H9 (cell line): ENCODE measurements at regions not wholly inside any gene's neighbourhood (a gene's known extent, or its start where the extent isn't known, plus 50 kb on each side); places are given as distances from the start of the nearest gene placed in this dataset.

Experiments used
- DNase-seq: peaks from one replicate; pipeline ENCODE4 v3.0.0-alpha.2; 2017
- H2AFZ ChIP-seq: one replicate; pipeline ENCODE4 v1.6.1; 2013; ENCODE audit warnings: mild to moderate bottlenecking, low read length, control low read depth, moderate library complexity
- H2AK5ac ChIP-seq: 2 replicates; pipeline ENCODE4 v1.6.1; 2013; ENCODE audit warnings: low read length, control low read depth, mixed read lengths; ENCODE audit not compliant: insufficient read length
- H2BK120ac ChIP-seq: one replicate; pipeline ENCODE4 v1.6.1; 2013; ENCODE audit warnings: low read depth, mild to moderate bottlenecking, low read length, control low read depth, inconsistent platforms; ENCODE audit not compliant: poor library complexity, severe bottlenecking
- H2BK12ac ChIP-seq: 2 replicates; pipeline ENCODE4 v1.6.1; 2013; ENCODE audit warnings: low read length, control low read depth, mixed read lengths, low read depth; ENCODE audit not compliant: insufficient read length
- H2BK15ac ChIP-seq: 2 replicates; pipeline ENCODE4 v1.6.1; 2013; ENCODE audit warnings: low read depth, low read length, control low read depth
- H2BK20ac ChIP-seq: one replicate; pipeline ENCODE4 v1.6.1; 2013; ENCODE audit warnings: low read depth, mild to moderate bottlenecking, low read length, control low read depth, inconsistent platforms; ENCODE audit not compliant: poor library complexity, severe bottlenecking
- H2BK5ac ChIP-seq: 2 replicates; pipeline ENCODE4 v1.6.1; 2013; ENCODE audit warnings: low read length, control low read depth, mixed read lengths; ENCODE audit not compliant: insufficient read length
- H3K14ac ChIP-seq: 2 replicates; pipeline ENCODE4 v1.6.1; 2013; ENCODE audit warnings: low read length, control low read depth; ENCODE audit not compliant: insufficient read depth
- H3K18ac ChIP-seq: 2 replicates; pipeline ENCODE4 v1.6.1; 2013; ENCODE audit warnings: low read depth, mild to moderate bottlenecking, mixed read lengths, low read length, control low read depth; ENCODE audit not compliant: insufficient read length
- H3K23ac ChIP-seq: 2 replicates; pipeline ENCODE4 v1.6.1; 2013; ENCODE audit warnings: low read length, control low read depth, mixed read lengths, low read depth; ENCODE audit not compliant: insufficient read length
- H3K23me2 ChIP-seq: 2 replicates; pipeline ENCODE4 v1.6.1; 2013; ENCODE audit warnings: low read depth, mild to moderate bottlenecking, mixed read lengths, low read length, control low read depth; ENCODE audit not compliant: insufficient read length, poor library complexity, severe bottlenecking
- H3K27ac ChIP-seq: 2 replicates; pipeline ENCODE4 v1.5.1; 2013; ENCODE audit warnings: low read length, control low read depth, mixed read lengths, low read depth; ENCODE audit not compliant: insufficient read length
- H3K27me3 ChIP-seq: 2 replicates; pipeline ENCODE4 v1.6.1; 2013; ENCODE audit warnings: low read length, control low read depth, inconsistent platforms; ENCODE audit not compliant: insufficient read depth
- H3K4ac ChIP-seq: 2 replicates; pipeline ENCODE4 v1.6.1; 2013; ENCODE audit warnings: low read depth, mild to moderate bottlenecking, control low read depth, inconsistent platforms, low read length, moderate library complexity
- H3K4me1 ChIP-seq: 2 replicates; pipeline ENCODE4 v1.6.1; 2013; ENCODE audit warnings: low read length, control low read depth, inconsistent platforms; ENCODE audit not compliant: insufficient read depth
- H3K4me2 ChIP-seq: 2 replicates; pipeline ENCODE4 v1.6.1; 2013; ENCODE audit warnings: low read length, control low read depth, mixed read lengths; ENCODE audit not compliant: insufficient read length, insufficient read depth
- H3K56ac ChIP-seq: 2 replicates; pipeline ENCODE4 v1.6.1; 2013; ENCODE audit warnings: low read depth, mild to moderate bottlenecking, mixed read lengths, low read length, control low read depth; ENCODE audit not compliant: insufficient read length
- H3K79me1 ChIP-seq: 2 replicates; pipeline ENCODE4 v1.6.1; 2013; ENCODE audit warnings: low read depth, mild to moderate bottlenecking, moderate library complexity, low read length, control low read depth, inconsistent platforms; ENCODE audit not compliant: insufficient read depth, poor library complexity, severe bottlenecking
- H3K79me2 ChIP-seq: 2 replicates; pipeline ENCODE4 v1.6.1; 2013; ENCODE audit warnings: low read length, control low read depth, inconsistent platforms; ENCODE audit not compliant: insufficient read depth
- H3K9ac ChIP-seq: 2 replicates; pipeline ENCODE4 v1.6.1; 2013; ENCODE audit warnings: low read length, control low read depth, mixed read lengths; ENCODE audit not compliant: insufficient read length; ENCODE audit errors: extremely low read depth
- H3K9me3 ChIP-seq: one replicate; pipeline ENCODE4 v1.6.1; 2013; ENCODE audit warnings: low read depth, low read length, inconsistent platforms; ENCODE audit not compliant: control insufficient read depth
- H3T11ph ChIP-seq: one replicate; pipeline ENCODE4 v1.6.1; 2013; ENCODE audit warnings: mild to moderate bottlenecking, low read length, control low read depth, inconsistent platforms
- H4K20me1 ChIP-seq: one replicate; pipeline ENCODE4 v1.6.1; 2013; ENCODE audit not compliant: control insufficient read depth, insufficient read length, insufficient read depth
- H4K5ac ChIP-seq: 2 replicates; pipeline ENCODE4 v1.6.1; 2013; ENCODE audit warnings: low read depth, mild to moderate bottlenecking, mixed read lengths, low read length, control low read depth; ENCODE audit not compliant: insufficient read length
- H4K8ac ChIP-seq: replicated peaks from 2 replicates; pipeline ENCODE4 v1.6.1; 2013; ENCODE audit warnings: low read length, control low read depth, mixed read lengths, low read depth; ENCODE audit not compliant: insufficient read length
- H4K91ac ChIP-seq: 2 replicates; pipeline ENCODE4 v1.6.1; 2013; ENCODE audit warnings: low read depth, mild to moderate bottlenecking, moderate library complexity, mixed read lengths, low read length, control low read depth; ENCODE audit not compliant: insufficient read length
- H3K27ac Mint-ChIP-seq, 3 experiments: 2 replicates in 2 of 3; 3 replicates in 1 of 3; pipeline ENCODE4 v1.8.0; 2020 to 2021; ENCODE audit warnings: mixed read lengths in 3 of 3, mild to moderate bottlenecking in 1 of 3, moderate library complexity in 1 of 3
- H3K27me3 Mint-ChIP-seq: 2 replicates; pipeline ENCODE4 v1.8.0; 2021; ENCODE audit warnings: low read depth, mild to moderate bottlenecking, moderate library complexity, mixed read lengths
- H3K36me3 Mint-ChIP-seq, 3 experiments: 2 replicates in 2 of 3; 3 replicates in 1 of 3; pipeline ENCODE4 v1.8.0; 2020 to 2021; ENCODE audit warnings: low read depth in 3 of 3, mixed read lengths in 3 of 3; ENCODE audit not compliant: insufficient read depth in 1 of 3
- H3K4me1 Mint-ChIP-seq, 2 experiments: 2 replicates each; pipeline ENCODE4 v1.8.0; 2020; ENCODE audit warnings: mixed read lengths in 2 of 2
- H3K4me3 Mint-ChIP-seq, 2 experiments: 2 replicates in 1 of 2; 3 replicates in 1 of 2; pipeline ENCODE4 v1.8.0; 2020 to 2021; ENCODE audit warnings: mild to moderate bottlenecking in 2 of 2, mixed read lengths in 2 of 2, moderate library complexity in 1 of 2
- H3K9me3 Mint-ChIP-seq, 2 experiments: 2 replicates in 1 of 2; 3 replicates in 1 of 2; pipeline ENCODE4 v1.8.0; 2020; ENCODE audit warnings: mild to moderate bottlenecking in 2 of 2, mixed read lengths in 2 of 2, moderate library complexity in 1 of 2
- WGBS: extraction: QIAGEN DNeasy Blood & Tissue Kit; methylation state at CpG from one replicate; pipeline ENCODE4 v1.1.7; 2013; ENCODE audit warnings: missing lambda C conversion rate, low lambda C conversion rate, mixed read lengths; ENCODE audit not compliant: insufficient read length; ENCODE audit errors: extremely low coverage; 5-methylcytosine and 5-hydroxymethylcytosine counted together
- TF ChIP-seq, protein P1 (sequence below): fragments of 200-600 bp; sonication (generic); conservative IDR thresholded peaks from 3 replicates; pipeline ENCODE4 v1.8.0; 2021; ENCODE audit warnings: antibody characterized with exemption, mild to moderate bottlenecking

DNA sequence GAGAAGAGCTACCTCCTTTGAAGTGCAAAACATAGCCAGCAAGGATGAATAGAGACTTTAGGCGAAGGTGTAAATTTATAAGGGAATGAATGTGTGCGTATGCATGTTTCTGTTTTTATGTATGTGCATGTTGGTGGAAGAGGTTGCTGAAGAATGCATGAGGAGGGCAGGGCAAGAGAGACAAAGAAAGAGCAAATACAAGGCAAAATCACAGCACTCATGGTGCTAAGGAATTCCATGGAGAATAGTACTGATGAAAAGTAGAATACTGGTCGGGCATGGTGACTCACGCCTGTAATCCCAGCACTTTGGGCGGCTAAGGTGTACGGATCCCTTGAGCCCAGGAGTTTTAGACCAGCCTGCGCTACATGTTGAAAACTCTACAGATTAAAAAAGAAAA lies 762.1 kb upstream of the PTPRD start:
- no peak overlapping the region for H2BK120ac ChIP-seq
- DNase-seq: no peak
- H2BK5ac ChIP-seq: no peak overlapping the region
- no peak overlapping the region for H2AFZ ChIP-seq
- H3K4me3 Mint-ChIP-seq: no peak overlapping the region
- no peak overlapping the region for H3K27ac ChIP-seq
- H2BK12ac ChIP-seq: no peak overlapping the region
- H3K9ac ChIP-seq: no peak overlapping the region
- H3K27me3 Mint-ChIP-seq: no peaks in the 10 kb centered on the region
- H3K27ac Mint-ChIP-seq: peak overlapping the region in 2 of 3 experiments; percentile 75 to 87; a peak in 4 of 7 replicates
- H4K91ac ChIP-seq: no peak overlapping the region
- H2BK20ac ChIP-seq: no peak overlapping the region
- H3K23ac ChIP-seq: no peak overlapping the region
- H2AK5ac ChIP-seq: no peak overlapping the region
- no peak overlapping the region for H3K18ac ChIP-seq
- no peak overlapping the region for H4K8ac ChIP-seq
- H3K4me1 ChIP-seq: peaks cover 3% of the 10 kb centered on the region; the same call in 1 of the 2 replicates
- no peak overlapping the region for H3K4ac ChIP-seq
- H3K27me3 ChIP-seq: no peaks in the 10 kb centered on the region
- H3K4me1 Mint-ChIP-seq: peaks cover 5% of the 10 kb centered on the region in 2 experiments
- H4K5ac ChIP-seq: no peak overlapping the region
- no peak overlapping the region for H3K14ac ChIP-seq
- H3T11ph ChIP-seq: no peak overlapping the region
- TF ChIP-seq, protein P1, sequence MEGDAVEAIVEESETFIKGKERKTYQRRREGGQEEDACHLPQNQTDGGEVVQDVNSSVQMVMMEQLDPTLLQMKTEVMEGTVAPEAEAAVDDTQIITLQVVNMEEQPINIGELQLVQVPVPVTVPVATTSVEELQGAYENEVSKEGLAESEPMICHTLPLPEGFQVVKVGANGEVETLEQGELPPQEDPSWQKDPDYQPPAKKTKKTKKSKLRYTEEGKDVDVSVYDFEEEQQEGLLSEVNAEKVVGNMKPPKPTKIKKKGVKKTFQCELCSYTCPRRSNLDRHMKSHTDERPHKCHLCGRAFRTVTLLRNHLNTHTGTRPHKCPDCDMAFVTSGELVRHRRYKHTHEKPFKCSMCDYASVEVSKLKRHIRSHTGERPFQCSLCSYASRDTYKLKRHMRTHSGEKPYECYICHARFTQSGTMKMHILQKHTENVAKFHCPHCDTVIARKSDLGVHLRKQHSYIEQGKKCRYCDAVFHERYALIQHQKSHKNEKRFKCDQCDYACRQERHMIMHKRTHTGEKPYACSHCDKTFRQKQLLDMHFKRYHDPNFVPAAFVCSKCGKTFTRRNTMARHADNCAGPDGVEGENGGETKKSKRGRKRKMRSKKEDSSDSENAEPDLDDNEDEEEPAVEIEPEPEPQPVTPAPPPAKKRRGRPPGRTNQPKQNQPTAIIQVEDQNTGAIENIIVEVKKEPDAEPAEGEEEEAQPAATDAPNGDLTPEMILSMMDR: no peak
- H3K79me2 ChIP-seq: no peaks in the 10 kb centered on the region
- WGBS: no CpG with 5 or more reads among the region's 7 CpGs
- no peaks in the 10 kb centered on the region for H3K9me3 ChIP-seq
- no peaks in the 10 kb centered on the region for H3K23me2 ChIP-seq
- H3K9me3 Mint-ChIP-seq: no peaks in the 10 kb centered on the region
- no peaks in the 10 kb centered on the region for H3K36me3 Mint-ChIP-seq
- no peak overlapping the region for H3K56ac ChIP-seq
- H3K4me2 ChIP-seq: no peak overlapping the region
- H4K20me1 ChIP-seq: no peaks in the 10 kb centered on the region
- H2BK15ac ChIP-seq: no peak overlapping the region
- H3K79me1 ChIP-seq: no peaks in the 10 kb centered on the region
